ENCODE measurements at regions not wholly inside any gene's neighbourhood (a gene's known extent, or its start where the extent isn't known, plus 50 kb on each side); places are given as distances from the start of the nearest gene placed in this dataset.

DNA sequence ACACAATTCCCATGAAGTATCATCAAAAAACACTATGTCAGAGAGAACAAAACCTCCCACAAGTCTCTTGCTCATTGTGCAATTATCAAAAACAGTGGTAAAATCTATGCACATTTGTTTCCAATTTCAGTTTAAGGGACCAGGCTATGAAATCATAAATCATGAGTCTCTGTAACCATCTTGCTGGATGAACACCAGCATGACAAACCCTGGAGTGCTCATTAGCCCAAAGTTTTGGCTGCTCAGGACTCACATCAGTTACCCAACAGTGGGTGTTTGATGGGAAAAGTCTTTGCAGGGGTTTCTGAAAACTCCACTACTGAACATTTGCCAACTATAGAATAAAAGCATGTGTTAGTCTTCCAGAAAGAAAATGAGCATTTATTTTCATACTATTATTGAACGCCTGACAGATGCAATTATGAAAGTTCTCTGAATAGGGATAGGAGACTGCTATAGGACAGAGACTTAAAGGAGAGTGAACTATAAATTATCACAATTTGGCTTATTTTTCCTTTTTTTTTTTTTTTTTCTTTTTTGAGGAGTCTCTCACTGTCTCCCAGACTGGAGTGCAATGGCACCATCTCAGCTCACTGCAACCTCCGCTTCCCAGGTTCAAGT lies 240.8 kb upstream of the KCNMB2 start:
- ATAC-seq (no peak), DNase-seq (no peak)
- no peak overlapping the region for H3K27ac ChIP-seq
- no peaks in the 10 kb centered on the region for H3K36me3 ChIP-seq
- no peak for TF ChIP-seq POLR2A (IDR thresholded peaks at IDR 0.05)
- TF ChIP-seq, protein P1, sequence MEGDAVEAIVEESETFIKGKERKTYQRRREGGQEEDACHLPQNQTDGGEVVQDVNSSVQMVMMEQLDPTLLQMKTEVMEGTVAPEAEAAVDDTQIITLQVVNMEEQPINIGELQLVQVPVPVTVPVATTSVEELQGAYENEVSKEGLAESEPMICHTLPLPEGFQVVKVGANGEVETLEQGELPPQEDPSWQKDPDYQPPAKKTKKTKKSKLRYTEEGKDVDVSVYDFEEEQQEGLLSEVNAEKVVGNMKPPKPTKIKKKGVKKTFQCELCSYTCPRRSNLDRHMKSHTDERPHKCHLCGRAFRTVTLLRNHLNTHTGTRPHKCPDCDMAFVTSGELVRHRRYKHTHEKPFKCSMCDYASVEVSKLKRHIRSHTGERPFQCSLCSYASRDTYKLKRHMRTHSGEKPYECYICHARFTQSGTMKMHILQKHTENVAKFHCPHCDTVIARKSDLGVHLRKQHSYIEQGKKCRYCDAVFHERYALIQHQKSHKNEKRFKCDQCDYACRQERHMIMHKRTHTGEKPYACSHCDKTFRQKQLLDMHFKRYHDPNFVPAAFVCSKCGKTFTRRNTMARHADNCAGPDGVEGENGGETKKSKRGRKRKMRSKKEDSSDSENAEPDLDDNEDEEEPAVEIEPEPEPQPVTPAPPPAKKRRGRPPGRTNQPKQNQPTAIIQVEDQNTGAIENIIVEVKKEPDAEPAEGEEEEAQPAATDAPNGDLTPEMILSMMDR (IDR thresholded peaks at IDR 0.05): no peak
- 68% methylated on average over 1 of the region's 2 CpGs for WGBS (ENCODE audit: insufficient coverage, low coverage, low lambda C conversion rate, missing lambda C conversion rate)
- no peaks in the 10 kb centered on the region for H3K9me3 ChIP-seq
- no peaks in the 10 kb centered on the region for H3K27me3 ChIP-seq
- H3K4me1 ChIP-seq: no peaks in the 10 kb centered on the region
- intact Hi-C loops (cut with DNase I): no loop called here
- no peak overlapping the region for H3K4me3 ChIP-seq

DNA sequence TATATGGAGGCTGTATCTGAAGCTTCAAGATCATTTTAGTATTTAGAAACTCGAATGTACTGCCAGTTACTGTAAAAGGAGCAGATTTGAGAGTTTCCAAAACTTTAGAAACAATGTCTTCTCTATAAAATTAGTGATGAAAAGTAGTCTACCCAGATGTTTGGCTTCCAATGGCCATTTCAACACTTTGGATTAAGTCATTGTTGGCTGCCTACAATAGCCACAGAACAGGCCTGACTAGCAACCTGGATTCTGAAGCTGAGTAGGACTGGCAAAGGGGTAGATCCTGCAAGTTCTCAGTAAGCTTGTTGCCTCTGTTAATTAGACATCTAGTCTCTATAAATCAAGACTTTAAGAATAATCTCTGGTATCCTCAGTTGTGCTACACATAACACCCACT lies 239.0 kb upstream of the KCNMB2 start:
- H3K4me1 ChIP-seq: no peaks in the 10 kb centered on the region
- no peak overlapping the region for H3K4me3 ChIP-seq
- H3K27ac ChIP-seq: no peak overlapping the region
- TF ChIP-seq, protein P1 (IDR thresholded peaks at IDR 0.05): no peak
- no peak for TF ChIP-seq POLR2A (IDR thresholded peaks at IDR 0.05)
- no peaks in the 10 kb centered on the region for H3K27me3 ChIP-seq
- no peak for DNase-seq
- WGBS (ENCODE audit: insufficient coverage, low coverage, low lambda C conversion rate, missing lambda C conversion rate): 23% methylated on average over 1 of the region's 1 CpG
- no peaks in the 10 kb centered on the region for H3K9me3 ChIP-seq
- ATAC-seq: no peak
- H3K36me3 ChIP-seq: no peaks in the 10 kb centered on the region
- intact Hi-C loops (cut with DNase I): no loop called here

DNA sequence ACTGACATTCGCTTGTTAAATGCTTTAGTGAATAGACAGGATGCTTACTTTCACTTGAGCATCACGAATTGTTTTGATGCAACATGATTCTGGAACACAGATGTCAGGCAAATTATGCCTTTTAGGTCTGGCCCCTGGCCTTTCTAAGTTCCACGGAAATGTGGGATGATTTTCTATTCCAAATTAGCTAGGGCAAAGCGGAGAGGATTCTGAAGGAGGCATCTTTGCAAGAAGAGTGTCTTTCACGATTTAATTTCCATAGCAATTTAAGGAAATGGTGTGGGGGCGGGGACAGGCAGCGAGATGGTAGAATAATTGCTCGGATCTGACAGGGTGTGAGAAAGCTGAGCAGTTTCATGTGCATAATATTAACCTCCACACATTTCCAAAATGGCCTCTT lies 238.5 kb upstream of the KCNMB2 start:
- H3K9me3 ChIP-seq: no peaks in the 10 kb centered on the region
- no peaks in the 10 kb centered on the region for H3K36me3 ChIP-seq
- no peak for TF ChIP-seq POLR2A (IDR thresholded peaks at IDR 0.05)
- TF ChIP-seq, protein P1 (IDR thresholded peaks at IDR 0.05): no peak
- no peaks in the 10 kb centered on the region for H3K4me1 ChIP-seq
- no peak for DNase-seq
- no peaks in the 10 kb centered on the region for H3K27me3 ChIP-seq
- ATAC-seq: no peak
- intact Hi-C loops (cut with DNase I): no loop called here
- H3K27ac ChIP-seq: no peak overlapping the region
- no peak overlapping the region for H3K4me3 ChIP-seq
- WGBS (ENCODE audit: insufficient coverage, low coverage, low lambda C conversion rate, missing lambda C conversion rate): 74% methylated on average over 7 of the region's 8 CpGs

DNA sequence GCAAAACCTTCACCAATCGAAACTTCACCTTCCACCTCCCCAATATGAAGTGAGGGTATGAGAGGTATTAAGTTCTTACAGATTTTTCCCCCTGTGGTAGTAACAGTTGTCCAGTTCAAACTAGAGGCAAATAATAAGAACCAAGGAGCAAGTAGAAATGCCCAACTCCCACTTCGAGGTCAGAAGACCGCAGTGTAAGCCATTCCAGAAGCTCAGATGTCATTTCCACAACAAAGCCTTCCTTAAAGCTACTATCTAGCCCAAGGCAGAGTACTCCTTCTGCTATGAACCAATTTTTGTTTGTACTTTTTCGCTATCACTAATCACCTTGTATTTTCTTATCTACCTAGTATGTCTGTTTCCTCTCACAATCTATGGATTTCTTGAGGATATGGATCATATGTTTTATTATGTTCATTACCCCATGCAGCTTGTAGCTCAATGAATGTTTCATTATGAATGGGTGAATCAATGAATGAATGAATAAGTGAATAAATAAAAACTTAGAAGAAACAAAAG lies 235.7 kb upstream of the KCNMB2 start:
- no peak overlapping the region for H3K4me3 ChIP-seq
- ATAC-seq (no peak), DNase-seq (no peak)
- intact Hi-C loops (cut with DNase I): no loop called here
- no peaks in the 10 kb centered on the region for H3K36me3 ChIP-seq
- no peak for TF ChIP-seq POLR2A (IDR thresholded peaks at IDR 0.05)
- TF ChIP-seq, protein P1 (IDR thresholded peaks at IDR 0.05): no peak
- H3K27ac ChIP-seq: no peak overlapping the region
- H3K9me3 ChIP-seq: no peaks in the 10 kb centered on the region
- H3K27me3 ChIP-seq: no peaks in the 10 kb centered on the region
- 75% methylated on average over 2 of the region's 4 CpGs for WGBS (ENCODE audit: insufficient coverage, low coverage, low lambda C conversion rate, missing lambda C conversion rate)
- no peaks in the 10 kb centered on the region for H3K4me1 ChIP-seq
